GM23248 (cell line): ENCODE measurements at regions not wholly inside any gene's neighbourhood (a gene's known extent, or its start where the extent isn't known, plus 50 kb on each side); places are given as distances from the start of the nearest gene placed in this dataset. TPM values are rescaled to one million over a fixed set of nuclear protein-coding genes. Genes with fewer than 3 reads are reported as not detected.
A peak's percentile ranks its signal among the peaks of the same experiment; 100 is the strongest.

Experiments used
- DNase-seq: peaks from one replicate; pipeline ENCODE4 v3.0.0-alpha.2; 2015
- H2AFZ ChIP-seq: fragments of 200-600 bp; sonication (generic); 2 replicates; pipeline ENCODE4 v1.6.1; 2016; ENCODE audit warnings: antibody characterized with exemption
- H3F3A ChIP-seq: fragments of 200-600 bp; sonication (generic); 2 replicates; pipeline ENCODE4 v1.6.1; 2016; ENCODE audit warnings: mild to moderate bottlenecking, antibody characterized with exemption, mixed run types; ENCODE audit not compliant: insufficient read depth
- H3K27ac ChIP-seq: fragments of 200-600 bp; sonication (generic); 2 replicates; pipeline ENCODE4 v1.5.1; 2016; ENCODE audit warnings: mild to moderate bottlenecking
- H3K27me3 ChIP-seq: fragments of 200-600 bp; sonication (generic); replicated peaks from 2 replicates; pipeline ENCODE4 v1.6.1; 2016; ENCODE audit warnings: mild to moderate bottlenecking; ENCODE audit not compliant: insufficient read depth
- H3K36me3 ChIP-seq: fragments of 200-600 bp; sonication (generic); 2 replicates; pipeline ENCODE4 v1.6.1; 2016; ENCODE audit warnings: low read depth, mild to moderate bottlenecking
- H3K4me1 ChIP-seq: fragments of 200-600 bp; sonication (generic); 2 replicates; pipeline ENCODE4 v1.6.1; 2016; ENCODE audit warnings: mild to moderate bottlenecking; ENCODE audit not compliant: insufficient read depth
- H3K4me2 ChIP-seq: fragments of 200-600 bp; sonication (generic); one replicate; pipeline ENCODE4 v1.6.1; 2016; ENCODE audit warnings: mild to moderate bottlenecking; ENCODE audit not compliant: unreplicated experiment
- H3K4me3 ChIP-seq: fragments of 200-600 bp; sonication (generic); 2 replicates; pipeline ENCODE4 v1.5.1; 2016; ENCODE audit warnings: mild to moderate bottlenecking
- H3K79me2 ChIP-seq: fragments of 200-600 bp; sonication (generic); 2 replicates; pipeline ENCODE4 v1.6.1; 2016; ENCODE audit warnings: mild to moderate bottlenecking; ENCODE audit not compliant: insufficient read depth
- H3K9ac ChIP-seq: fragments of 200-600 bp; sonication (generic); 2 replicates; pipeline ENCODE4 v1.6.1; 2016; ENCODE audit warnings: mild to moderate bottlenecking
- H3K9me2 ChIP-seq: fragments of 200-600 bp; sonication (generic); 2 replicates; pipeline ENCODE4 v1.6.1; 2016; ENCODE audit warnings: mixed run types, mild to moderate bottlenecking, moderate library complexity; ENCODE audit not compliant: insufficient read depth
- H3K9me3 ChIP-seq: fragments of 200-600 bp; sonication (generic); one replicate; pipeline ENCODE4 v1.6.1; 2017; ENCODE audit warnings: low read depth
- H4K20me1 ChIP-seq: fragments of 200-600 bp; sonication (generic); 2 replicates; pipeline ENCODE4 v1.6.0; 2016; ENCODE audit not compliant: insufficient read depth
- EZH2 ChIP-seq: fragments of 200-600 bp; sonication (generic); IDR thresholded peaks from 2 replicates; pipeline ENCODE4 v1.6.1; 2018; ENCODE audit warnings: antibody characterized with exemption, mild to moderate bottlenecking; ENCODE audit not compliant: insufficient read depth, poor library complexity, severe bottlenecking
- EZH2phosphoT487 ChIP-seq: fragments of 200-600 bp; sonication (generic); IDR thresholded peaks from 2 replicates; pipeline ENCODE4 v1.6.1; 2018; ENCODE audit warnings: antibody characterized with exemption, moderate library complexity, mild to moderate bottlenecking, low read depth; ENCODE audit not compliant: insufficient read depth
- WGBS, 2 experiments: methylation state at CpG; one replicate each; pipeline ENCODE4 v1.1.6; 2015 to 2017; ENCODE audit warnings: low lambda C conversion rate in 2 of 2, low coverage in 1 of 2; ENCODE audit errors: missing lambda C conversion rate in 2 of 2; 5-methylcytosine and 5-hydroxymethylcytosine counted together
- in situ Hi-C: fragments of 300-500 bp; cut with MboI; formaldehyde crosslinking; loops from 2 replicates; pipeline ENCODE4 v1.15.0; 2020
- microRNA counts: library from miRNA; unstranded; fragments of <30 nt; microRNA quantifications from one replicate; lab custom pipeline; 2016
- microRNA-seq: library from miRNA; unstranded; fragments of <30 nt; microRNA quantifications from one replicate; pipeline ENCODE4, GENCODE V29; 2016; ENCODE audit warnings: borderline number of aligned reads
- small RNA-seq: library from RNA; depleted of rRNA; stranded (forward); fragments of <200 nt; gene quantifications from one replicate; pipeline ENCODE3, GENCODE V24; 2014; ENCODE audit warnings: low read depth, low replicate concordance

DNA sequence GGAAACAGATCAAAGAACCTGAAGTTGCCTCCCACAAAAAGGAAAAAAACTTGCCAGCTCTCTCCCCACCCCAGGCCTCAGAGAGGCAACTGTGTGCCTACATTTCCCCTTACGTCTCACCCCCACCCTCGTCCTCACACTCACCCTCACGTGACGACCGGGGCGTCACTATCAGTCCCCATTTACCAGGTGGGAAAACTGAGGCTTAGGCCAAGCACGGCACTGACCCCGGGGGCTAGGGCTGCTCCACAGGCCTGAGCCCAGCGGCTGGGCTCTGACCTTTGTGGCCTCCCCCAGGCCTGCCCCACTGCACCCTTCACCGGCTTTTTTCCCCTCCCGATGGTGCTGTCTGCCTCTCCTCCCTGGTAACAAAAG, 51.5 kb upstream of the RUNX3 start:
- DNase-seq: no peak
- in situ Hi-C loops: no loop called here
- Histone ChIP-seq H3K9me3 (no peaks in the 10 kb centered on the region), H4K20me1 (no peaks in the 10 kb centered on the region), H3K27me3 (peaks cover 15% of the 10 kb centered on the region), H3K4me2 (no peak overlapping the region), H3F3A (no peaks in the 10 kb centered on the region), H3K36me3 (no peaks in the 10 kb centered on the region), H3K79me2 (no peaks in the 10 kb centered on the region), H3K4me3 (no peak overlapping the region), H2AFZ (no peak overlapping the region), H3K9ac (no peak overlapping the region), H3K27ac (no peak overlapping the region), H3K4me1 (no peaks in the 10 kb centered on the region), H3K9me2 (no peaks in the 10 kb centered on the region)
- no peak for TF ChIP-seq EZH2
- TF ChIP-seq EZH2phosphoT487: no peak
- WGBS, 2 experiments: 80 to 81% methylated on average over 11 of the region's 11 CpGs

DNA sequence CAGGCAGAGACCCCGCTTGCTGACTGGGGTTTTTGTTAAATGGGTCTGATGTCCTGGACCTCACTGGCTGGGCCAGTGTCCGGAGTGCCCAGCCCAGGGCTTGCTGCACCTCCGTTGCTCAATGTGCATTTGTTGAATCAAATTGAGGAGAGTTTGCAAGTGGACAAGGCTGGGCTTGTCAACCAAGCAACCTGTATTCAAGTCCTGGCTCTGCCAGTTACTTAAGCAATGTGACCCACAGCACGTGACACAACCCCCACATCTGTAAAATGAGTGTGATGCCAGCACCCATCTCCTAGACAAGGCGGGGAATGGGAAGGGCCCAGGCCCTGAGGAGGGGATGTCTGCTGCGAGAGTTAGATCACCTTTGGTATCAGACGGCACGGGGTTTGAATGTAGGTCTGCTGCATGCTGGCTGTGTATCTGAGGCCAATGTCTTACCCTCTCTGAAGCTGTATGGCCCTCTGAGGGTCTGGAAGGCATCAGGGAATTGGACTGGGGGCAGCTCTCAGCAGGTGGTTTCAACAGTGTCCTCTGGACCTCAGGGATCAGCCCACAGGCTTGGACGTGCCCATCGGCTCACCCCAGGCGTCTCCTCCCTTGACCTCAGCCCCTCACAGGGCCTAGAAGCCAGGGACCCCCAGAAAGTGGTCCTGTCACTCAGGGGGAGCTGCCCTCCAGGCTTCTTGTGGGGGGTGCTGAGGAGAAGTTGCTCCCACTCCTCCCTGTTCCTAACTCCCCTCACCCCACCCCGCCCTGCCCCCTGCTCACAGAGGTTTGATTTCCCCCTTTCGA, 51.0 kb upstream of the RUNX3 start:
- Histone ChIP-seq H3K4me1 (no peaks in the 10 kb centered on the region), H4K20me1 (no peaks in the 10 kb centered on the region), H3K79me2 (no peaks in the 10 kb centered on the region), H3K36me3 (no peaks in the 10 kb centered on the region), H3K27me3 (peaks cover 15% of the 10 kb centered on the region), H3K9me2 (no peaks in the 10 kb centered on the region), H3K9ac (no peak overlapping the region), H3K4me3 (no peak overlapping the region), H3K27ac (no peak overlapping the region), H3K9me3 (no peaks in the 10 kb centered on the region), H3F3A (no peaks in the 10 kb centered on the region), H3K4me2 (no peak overlapping the region), H2AFZ (no peak overlapping the region)
- DNase-seq: no peak
- WGBS, 2 experiments: 63 to 66% methylated on average over 13 of the region's 13 CpGs
- no peak for TF ChIP-seq EZH2
- no peak for TF ChIP-seq EZH2phosphoT487
- in situ Hi-C loops: no loop called here

MicroRNAs encoded in the stretch of these regions (microRNA counts, 767-probe panel; counts per million panel counts)
- 447 counts per million, percentile 86 among the panel's probes with 10 or more counts for microRNA hsa-miR-4425 (lab: Ali Mortazavi, UCI)

Small RNA genes in the stretch of these regions (microRNA-seq; reads per million reads assigned to microRNA genes)
- not detected for gene MIR4425

Small RNA genes in the stretch of these regions (small RNA-seq; reads per million reads assigned to genes)
- gene MIR4425: not detected
